Gastroesophageal sphincter (tissue), 3 donors: ENCODE measurements at regions not wholly inside any gene's neighbourhood (a gene's known extent, or its start where the extent isn't known, plus 50 kb on each side); places are given as distances from the start of the nearest gene placed in this dataset.

Experiments used
- CTCF ChIP-seq, 4 experiments: fragments of 200-600 bp in 2 of 4; fragments of 450-650 bp in 2 of 4; sonication (generic) in 1 of 4; IDR thresholded peaks; one replicate each; pipeline ENCODE4 v1.5.1; 2017 to 2019; ENCODE audit warnings: antibody characterized with exemption in 4 of 4, mild to moderate bottlenecking in 2 of 4, moderate library complexity in 2 of 4
- EP300 ChIP-seq: sonication (generic); formaldehyde crosslinking; IDR thresholded peaks from one replicate; pipeline ENCODE4 v1.6.1; 2017; ENCODE audit warnings: antibody characterized with exemption, mild to moderate bottlenecking
- POLR2A ChIP-seq, 2 donors: fragments of 450-650 bp; IDR thresholded peaks; one replicate each; pipeline ENCODE4 v1.6.1; 2017; ENCODE audit warnings: antibody characterized with exemption in 2 of 2, mild to moderate bottlenecking in 2 of 2, moderate library complexity in 1 of 2

GRCh38 chr10:3353235-3353634, 180.7 kb upstream of the PITRM1 start:
- TF ChIP-seq POLR2A (IDR thresholded peaks at IDR 0.05) (no peak), EP300 (no peak), CTCF (IDR thresholded peaks at IDR 0.05) (no peak)
